ENCODE measurements at regions not wholly inside any gene's neighbourhood (a gene's known extent, or its start where the extent isn't known, plus 50 kb on each side); places are given as distances from the start of the nearest gene placed in this dataset.

DNA sequence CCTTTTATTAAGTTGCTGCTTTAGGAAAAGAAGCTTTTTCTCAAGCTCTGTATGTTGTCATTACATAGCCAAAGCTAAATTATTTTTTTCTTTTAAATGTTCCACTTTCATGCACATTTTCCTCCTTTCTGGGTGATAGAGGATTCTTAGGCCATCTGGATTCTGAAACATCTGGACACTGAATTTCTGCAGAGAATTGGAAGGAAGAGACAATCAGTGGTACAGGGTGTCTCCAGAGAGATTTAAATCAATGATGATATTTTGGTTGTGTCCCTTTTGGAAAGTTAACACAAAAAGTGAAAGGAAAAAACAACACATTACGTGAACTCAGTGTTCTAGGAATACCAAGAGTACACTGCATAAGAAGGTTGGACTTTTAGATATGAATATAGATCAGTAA is 211.4 kb upstream of the PKN2 start:
- TF ChIP-seq ZFX (IDR thresholded peaks at IDR 0.05; ENCODE audit: borderline replicate concordance): no peak
- TF ChIP-seq, protein P1, sequence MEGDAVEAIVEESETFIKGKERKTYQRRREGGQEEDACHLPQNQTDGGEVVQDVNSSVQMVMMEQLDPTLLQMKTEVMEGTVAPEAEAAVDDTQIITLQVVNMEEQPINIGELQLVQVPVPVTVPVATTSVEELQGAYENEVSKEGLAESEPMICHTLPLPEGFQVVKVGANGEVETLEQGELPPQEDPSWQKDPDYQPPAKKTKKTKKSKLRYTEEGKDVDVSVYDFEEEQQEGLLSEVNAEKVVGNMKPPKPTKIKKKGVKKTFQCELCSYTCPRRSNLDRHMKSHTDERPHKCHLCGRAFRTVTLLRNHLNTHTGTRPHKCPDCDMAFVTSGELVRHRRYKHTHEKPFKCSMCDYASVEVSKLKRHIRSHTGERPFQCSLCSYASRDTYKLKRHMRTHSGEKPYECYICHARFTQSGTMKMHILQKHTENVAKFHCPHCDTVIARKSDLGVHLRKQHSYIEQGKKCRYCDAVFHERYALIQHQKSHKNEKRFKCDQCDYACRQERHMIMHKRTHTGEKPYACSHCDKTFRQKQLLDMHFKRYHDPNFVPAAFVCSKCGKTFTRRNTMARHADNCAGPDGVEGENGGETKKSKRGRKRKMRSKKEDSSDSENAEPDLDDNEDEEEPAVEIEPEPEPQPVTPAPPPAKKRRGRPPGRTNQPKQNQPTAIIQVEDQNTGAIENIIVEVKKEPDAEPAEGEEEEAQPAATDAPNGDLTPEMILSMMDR (IDR thresholded peaks at IDR 0.05): no peak
- no peak overlapping the region for H3K27ac ChIP-seq

DNA sequence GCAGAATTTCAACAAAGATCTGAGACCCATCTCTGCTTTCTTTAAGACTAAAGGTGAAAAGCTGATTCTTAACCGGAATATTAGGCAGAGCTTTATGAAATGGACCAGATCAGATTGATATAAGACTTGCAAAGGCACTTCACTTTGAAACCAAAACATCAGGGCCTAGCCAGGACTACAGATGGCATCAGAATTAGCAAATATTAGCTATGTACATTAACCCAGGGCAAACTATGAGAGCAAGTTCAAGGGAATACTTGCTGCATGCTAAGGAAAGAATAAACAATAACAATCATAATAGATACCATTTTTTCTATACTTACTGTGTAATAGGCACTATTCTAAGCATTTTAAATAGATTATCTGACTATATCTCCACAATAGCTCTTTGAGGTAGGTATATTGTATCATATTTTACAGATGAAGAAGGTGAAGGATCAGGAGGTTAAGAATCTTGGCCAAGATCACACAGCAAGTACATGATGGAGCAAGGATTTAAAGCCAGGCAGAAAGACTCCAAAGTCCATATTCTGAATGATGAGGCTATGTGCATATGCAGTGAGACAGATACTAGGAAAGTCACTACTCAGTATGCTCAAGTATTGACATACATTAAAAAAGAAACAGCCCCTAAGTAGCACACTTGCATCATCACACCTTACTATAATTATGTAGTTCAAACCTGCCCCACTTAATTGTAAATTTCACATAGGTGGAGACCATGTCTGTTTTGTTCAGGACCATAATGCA is 209.3 kb upstream of the PKN2 start:
- no peak overlapping the region for H3K27ac ChIP-seq
- TF ChIP-seq ZFX (IDR thresholded peaks at IDR 0.05; ENCODE audit: borderline replicate concordance): no peak
- TF ChIP-seq, protein P1 (IDR thresholded peaks at IDR 0.05): no peak

DNA sequence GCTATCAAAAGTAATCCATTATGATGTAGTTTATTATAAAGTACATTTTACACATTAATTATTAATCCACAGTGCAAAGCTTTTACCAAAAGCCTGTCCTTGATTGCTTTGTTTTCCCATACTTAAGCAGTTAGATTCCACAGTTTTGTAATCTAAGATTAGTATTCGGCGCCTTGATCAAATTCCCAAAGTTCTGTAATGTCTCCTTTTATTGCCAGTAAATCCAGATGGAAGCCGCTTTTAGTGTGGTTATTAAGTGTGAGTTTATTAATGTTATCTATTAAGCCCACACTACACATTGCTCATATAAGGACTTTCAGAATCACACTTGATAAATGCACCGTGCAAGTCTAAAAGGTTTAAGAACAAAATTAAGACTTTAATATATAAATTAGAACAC is 199.2 kb upstream of the PKN2 start:
- H3K27ac ChIP-seq: no peak overlapping the region
- TF ChIP-seq, protein P1 (IDR thresholded peaks at IDR 0.05): no peak
- no peak for TF ChIP-seq ZFX (IDR thresholded peaks at IDR 0.05; ENCODE audit: borderline replicate concordance)

DNA sequence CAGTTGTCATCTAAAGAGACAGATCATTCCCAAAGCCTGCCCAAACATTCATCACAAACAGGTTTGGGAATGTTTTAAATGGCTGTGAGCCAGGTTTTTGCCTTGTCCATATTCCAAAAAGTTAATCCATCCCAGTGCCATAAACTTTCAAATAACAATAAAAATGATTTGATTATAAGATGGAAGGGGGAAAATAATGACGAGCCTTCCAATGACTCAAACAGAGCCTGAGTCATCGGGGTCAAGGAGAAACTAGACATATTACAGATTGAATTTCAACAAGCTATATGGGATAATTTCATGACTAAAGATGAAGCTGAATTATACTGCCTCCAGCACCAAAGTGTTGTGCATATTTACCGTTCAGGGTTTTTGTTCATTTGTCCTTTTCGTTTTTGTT is 195.8 kb upstream of the PKN2 start:
- TF ChIP-seq ZFX (IDR thresholded peaks at IDR 0.05; ENCODE audit: borderline replicate concordance): no peak
- TF ChIP-seq, protein P1 (IDR thresholded peaks at IDR 0.05): no peak
- no peak overlapping the region for H3K27ac ChIP-seq

DNA sequence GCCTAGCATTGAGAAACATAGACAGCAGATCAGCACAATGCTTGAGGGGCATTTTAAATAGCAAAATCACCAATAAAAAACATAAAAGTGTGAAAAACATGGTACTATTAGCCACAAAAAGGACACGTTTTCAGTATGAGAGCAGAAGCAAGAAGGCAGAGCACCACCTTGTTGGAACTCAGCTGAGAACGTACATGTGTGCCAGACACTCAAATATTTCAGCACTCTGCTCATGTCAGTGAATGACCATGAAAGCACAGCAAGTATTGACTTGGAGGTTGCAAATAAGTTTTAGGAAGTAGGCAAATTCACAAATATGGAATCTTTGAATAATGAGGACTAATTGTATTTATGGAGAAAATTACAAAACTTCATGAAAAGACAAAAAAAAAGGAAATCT is 193.4 kb upstream of the PKN2 start:
- TF ChIP-seq, protein P1 (IDR thresholded peaks at IDR 0.05): no peak
- no peak for TF ChIP-seq ZFX (IDR thresholded peaks at IDR 0.05; ENCODE audit: borderline replicate concordance)
- no peak overlapping the region for H3K27ac ChIP-seq

DNA sequence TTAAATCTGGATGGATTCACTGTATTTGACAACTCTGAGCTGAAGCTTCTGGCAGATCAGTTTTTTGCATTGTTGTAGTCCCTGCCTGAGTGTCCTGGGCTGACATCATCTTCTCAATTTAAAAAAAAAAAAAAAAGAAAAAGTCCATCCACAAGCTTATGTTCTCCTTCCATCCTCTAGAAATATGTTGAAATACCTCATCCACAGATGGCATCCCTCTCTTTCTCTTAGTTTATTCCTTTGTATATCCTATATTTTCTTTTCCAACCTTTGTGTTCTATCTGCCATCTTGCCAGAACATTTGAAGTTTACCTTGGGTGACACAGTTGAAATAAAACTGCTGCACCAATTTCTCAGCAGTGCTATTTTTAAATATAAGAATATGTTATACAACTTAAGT is 184.4 kb upstream of the PKN2 start:
- no peak for TF ChIP-seq ZFX (IDR thresholded peaks at IDR 0.05; ENCODE audit: borderline replicate concordance)
- TF ChIP-seq, protein P1 (IDR thresholded peaks at IDR 0.05): no peak
- no peak overlapping the region for H3K27ac ChIP-seq

DNA sequence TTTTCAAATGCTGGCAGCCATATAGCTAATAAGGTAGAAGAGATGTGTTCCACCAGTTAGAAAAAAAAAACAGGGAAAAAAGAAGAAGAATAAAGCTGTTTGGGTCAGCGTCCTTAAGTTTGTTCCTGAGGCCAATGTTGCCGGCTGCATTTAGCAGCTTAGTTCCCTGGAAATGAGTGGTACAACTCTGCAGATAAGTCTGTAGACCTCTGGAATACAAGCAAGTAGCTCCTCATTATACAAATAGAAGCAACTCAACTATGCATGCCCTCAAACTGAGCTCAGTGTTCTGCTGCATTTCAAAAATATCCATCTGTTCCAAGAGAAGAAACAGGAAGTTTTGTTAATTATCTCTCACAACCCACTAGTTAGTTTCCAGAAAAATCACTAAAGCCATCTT is 181.2 kb upstream of the PKN2 start:
- no peak overlapping the region for H3K27ac ChIP-seq
- TF ChIP-seq, protein P1 (IDR thresholded peaks at IDR 0.05): no peak
- TF ChIP-seq ZFX (IDR thresholded peaks at IDR 0.05; ENCODE audit: borderline replicate concordance): no peak
